IPS-NIHi7 (cell line): ENCODE measurements at regions not wholly inside any gene's neighbourhood (a gene's known extent, or its start where the extent isn't known, plus 50 kb on each side); places are given as distances from the start of the nearest gene placed in this dataset.
"Not testable (repeated sequence)": the region's sequence is repeated elsewhere in the genome, so short reads cannot be mapped to it uniquely, and the experiment has no call there.

ENCODE experiments used
- DNase-seq: peaks from one replicate; pipeline ENCODE4 v3.0.0; 2012; ENCODE audit warnings: mixed read lengths; ENCODE audit errors: extremely low spot score

DNA sequence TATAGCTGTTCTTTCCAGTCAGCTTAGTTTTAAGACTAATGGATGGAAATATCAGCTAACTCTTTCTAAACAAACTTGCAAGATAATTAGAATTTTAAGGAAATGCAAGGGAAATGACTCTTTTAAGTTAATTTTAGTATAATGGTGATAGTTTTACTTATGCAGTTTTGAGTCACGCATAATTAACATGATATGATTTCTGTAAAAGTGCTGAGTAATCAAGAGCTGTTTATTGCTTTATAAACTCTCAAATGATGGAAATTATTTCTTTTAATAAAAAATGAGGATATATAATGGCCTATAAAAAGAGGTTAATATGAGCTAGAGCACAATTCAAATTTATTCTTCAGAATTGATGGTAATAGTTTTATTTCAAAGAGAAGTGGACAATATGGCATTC, 385.9 kb downstream of the GLUD2 start:
- no peak for DNase-seq

DNA sequence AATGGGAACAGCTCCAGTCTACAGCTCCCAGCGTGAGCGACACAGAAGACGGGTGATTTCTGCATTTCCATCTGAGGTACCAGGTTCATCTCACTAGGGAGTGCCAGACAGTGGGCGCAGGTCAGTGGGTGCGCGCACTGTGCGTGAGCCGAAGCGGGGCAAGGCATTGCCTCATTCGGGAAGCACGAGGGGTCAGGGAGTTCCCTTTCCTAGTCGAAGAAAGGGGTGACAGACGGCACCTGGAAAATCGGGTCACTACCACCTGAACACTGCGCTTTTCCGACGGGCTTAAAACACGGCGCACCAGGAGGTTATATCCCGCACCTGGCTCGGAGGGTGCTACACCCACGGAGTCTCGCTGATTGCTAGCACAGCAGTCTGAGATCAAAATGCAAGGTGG, 390.3 kb downstream of the GLUD2 start:
- not testable (repeated sequence) for DNase-seq

DNA sequence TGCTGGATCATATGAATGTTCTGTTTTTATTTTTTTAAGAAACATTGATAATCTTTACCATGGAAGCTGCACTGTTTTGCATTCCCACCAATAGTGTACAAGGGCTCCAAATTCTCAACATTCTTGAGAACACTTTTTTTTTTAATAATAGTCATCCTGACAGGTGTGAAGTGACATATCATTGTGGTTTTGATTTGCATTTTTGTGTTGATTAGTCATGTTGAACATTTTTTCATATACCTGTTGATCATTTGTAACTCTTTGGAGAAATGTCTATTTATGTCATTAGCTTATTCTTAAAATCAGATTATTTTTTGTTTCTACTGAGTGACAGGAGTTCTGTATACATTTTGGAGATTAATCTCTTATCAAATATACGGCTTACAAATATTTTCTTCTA, 408.5 kb downstream of the GLUD2 start:
- DNase-seq, result no peak

DNA sequence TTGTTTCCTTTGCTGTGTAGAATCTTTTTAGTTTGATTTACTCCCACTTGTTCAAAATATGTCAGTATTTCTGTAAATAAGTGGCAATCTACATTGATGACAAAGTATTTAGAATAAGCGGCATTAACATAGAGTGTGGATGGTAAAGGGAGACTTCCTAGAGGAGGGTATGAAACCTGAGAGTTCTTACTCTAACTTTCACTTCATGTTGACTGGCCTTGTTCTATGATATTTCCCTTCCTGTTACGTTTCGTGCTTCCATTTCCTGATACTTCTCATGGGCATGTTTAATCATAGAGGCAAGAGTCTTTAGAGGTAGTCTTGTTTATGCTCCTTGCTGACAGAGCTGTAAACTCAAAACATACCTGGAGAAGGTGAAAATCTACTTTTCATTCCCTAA, 408.9 kb downstream of the GLUD2 start:
- DNase-seq, result no peak

DNA sequence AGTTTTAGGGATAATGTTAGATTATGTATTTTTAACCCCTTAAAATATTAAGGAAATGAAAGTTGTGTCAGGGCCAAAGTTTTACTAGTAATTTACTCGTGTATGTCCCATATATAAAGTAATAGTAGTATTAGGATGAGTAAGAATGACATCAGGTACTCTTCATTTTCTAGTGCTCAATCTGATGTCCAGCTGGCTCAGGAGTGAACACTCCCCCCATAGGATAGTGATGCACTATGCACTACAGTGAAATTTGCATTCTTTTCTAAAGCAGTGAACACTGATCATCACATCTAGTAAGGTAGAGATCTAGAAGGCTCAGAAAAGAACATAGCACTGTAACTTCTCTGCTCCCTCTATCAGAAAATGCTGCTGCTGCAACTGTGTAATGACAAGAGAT, 409.7 kb downstream of the GLUD2 start:
- no peak for DNase-seq

DNA sequence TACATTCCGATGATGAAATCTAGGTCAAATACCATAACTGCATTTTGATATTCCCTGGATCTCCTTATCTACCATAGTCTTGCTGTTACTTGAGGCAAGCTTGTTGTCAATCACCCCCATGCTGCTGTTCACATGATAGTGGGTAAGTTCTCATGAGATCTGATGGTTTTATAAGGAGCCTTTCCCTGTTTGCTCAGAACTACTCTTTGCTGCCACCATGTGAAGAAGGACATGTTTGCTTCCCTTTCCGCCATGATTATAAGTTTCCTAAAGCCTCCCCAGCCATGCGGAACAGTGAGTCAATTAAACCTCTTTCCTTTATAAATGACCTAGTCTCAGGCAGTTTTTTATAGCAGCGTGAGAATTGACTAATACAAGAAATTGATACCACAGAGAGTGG, 432.0 kb downstream of the GLUD2 start:
- peak; percentile 8 for DNase-seq

DNA sequence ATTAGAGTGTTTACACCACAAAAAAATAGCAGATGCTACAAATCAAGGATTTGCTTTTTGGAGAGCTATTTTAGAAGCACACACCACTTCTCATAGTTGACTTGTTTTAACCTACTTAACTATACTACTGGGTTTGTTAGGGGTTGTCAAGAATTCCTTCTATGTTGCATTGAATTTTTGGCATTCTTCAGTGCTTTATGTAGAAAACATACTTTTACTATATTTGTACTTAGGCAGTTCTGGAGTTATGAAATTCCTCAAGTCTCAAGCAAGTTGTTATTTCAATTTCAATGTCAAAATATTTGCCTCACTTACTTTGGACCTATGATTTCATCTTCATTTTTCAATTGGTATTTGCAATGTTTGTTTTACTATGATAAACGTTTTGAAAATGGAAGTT, 449.6 kb downstream of the GLUD2 start:
- no peak for DNase-seq

DNA sequence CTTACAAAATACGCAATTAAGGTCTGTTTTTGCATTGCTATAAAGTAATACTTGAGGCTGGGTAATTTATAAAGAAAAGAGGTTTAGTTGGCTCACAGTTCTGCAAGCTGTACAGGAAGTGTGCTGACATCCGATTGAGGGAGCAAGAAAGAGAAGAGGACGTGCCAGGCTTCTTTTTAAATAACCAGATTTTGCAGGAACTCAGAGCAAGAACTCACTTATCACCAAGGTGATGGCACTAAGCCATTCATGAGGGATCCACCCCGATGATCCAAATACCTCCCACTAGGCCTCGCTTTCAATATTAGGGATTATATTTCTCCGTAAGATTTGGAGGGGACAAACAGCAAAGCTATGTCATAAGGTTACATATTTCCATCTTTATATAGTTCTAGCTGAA, 456.7 kb downstream of the GLUD2 start:
- DNase-seq, result no peak

DNA sequence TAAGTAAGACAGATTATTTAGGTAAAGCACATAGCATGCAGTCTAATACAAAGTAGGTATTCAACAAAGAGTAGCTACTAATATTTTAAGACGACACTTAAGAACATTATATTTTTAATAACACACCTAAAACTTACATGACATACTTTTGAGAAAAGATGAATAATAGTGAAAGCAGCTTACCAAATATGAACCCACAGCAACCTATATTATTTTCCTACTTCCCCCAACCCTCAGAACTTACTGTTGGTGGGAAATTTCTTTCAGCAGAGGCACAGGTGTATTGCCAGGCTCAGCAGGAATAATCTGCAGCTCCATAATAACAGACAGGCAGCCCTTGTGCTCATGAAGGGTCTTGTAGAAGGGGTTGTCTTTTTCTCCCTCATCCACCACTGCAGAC, 498.9 kb downstream of the GLUD2 start:
- DNase-seq, result no peak

DNA sequence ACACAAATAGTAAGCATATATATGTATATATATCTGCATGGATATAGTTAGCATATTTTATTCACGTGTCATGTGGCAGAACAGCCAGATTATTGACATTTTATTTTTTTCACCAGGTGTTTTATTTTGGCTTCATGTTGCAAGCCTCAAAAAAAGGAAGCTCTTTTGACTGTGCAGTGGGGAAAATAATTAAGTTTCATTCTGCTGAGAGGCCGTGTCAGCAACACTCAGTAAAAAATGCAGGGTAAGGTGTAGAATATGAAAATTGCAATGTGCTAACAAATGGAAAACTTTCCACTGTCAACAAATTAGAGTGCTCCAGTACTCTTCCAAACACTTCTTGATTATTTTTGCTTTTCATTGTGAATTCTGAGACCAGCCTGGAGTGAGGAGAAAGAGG, 511.5 kb downstream of the GLUD2 start:
- DNase-seq, result no peak

DNA sequence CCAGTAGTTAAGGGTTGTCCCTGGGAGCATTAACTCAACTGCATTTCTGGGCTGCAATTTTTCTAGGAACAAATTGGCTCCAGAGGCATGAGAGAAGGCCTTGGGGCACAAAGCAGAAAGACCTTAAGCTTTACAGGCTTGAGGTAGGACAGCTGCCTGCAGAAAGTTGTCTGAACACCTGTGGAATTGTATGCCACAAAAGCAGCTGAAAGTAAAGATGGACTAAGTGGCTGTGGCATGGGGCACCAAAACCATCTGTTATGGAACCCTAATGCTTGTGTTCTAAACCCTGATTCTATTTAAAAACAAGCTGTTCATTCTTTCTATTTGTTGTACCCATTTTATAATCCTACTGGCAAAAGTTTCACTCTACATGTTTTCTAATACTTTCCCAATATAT, 515.2 kb downstream of the GLUD2 start:
- no peak for DNase-seq

DNA sequence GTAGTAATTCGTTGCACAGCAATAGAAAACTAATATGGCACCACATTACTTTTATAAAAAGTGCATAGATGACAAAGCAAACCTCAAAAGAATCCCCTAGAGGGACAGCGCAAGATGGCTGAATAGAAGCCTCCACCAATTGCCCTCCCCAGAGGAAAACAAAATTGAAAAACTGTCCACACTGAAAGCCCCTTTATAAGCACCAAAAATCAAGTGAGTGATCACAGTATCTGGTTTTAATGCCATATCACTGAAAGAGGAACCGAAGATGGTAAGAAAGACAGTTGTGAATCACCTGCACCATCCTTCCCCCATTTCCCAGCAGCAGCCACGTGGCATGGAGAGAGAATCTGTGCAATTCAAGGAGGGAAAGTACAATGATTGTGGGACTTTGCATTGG, 522.2 kb downstream of the GLUD2 start:
- no peak for DNase-seq

DNA sequence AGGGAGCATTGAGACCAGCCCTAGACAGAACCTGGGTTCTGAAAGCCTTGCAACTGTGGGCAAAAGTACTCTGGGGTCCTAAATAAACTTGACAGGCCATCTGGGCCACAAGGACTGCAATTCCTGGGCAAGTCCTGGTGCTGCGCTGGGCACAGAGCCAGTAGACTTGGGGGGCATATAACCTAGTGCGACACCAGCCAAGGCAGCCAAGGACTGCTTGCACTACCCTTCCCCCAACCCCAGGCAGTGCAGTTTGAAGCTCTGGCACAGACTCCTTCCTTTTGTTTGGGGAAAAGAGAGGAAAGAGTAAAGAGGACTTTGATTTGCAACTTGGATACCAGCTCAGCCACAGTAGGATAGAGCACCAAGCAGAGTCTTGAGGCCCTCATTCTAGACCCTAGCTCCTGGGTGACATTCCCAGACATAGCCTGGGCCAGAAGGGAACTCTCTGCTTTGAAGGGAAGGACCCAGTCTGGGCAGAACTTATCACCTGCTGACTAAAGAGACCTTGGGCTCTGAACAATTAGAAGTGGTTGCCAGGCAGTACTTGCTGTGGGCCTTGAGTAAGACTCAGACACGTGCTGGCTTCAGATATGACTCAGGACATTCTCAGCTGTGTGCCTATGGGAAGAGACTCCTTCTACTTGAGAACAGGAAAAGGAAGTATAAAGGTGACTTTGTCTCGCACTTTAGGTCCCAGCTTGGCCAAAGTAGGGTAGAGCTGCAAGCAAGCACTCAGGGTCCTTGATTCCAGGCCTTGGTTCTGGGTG, 522.8 kb downstream of the GLUD2 start:
- DNase-seq, result no peak

DNA sequence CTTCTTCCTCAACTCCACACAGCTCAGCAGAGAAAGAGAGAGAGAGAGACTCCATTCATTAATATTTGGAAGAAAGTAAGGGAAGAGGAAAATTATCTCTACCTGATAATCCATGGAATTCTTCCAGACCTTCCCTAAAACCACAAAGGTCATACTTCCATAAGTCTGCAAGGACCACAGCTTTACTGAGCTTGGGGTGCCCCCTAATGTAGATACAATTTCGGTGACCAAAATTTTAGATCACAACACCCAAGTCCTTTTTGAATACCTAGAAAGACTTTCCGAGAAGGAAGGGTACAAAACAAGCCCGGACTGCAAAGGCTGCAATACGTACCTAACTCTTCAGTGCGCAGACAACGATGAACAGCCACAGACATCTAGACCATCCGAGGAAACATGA, 523.9 kb downstream of the GLUD2 start:
- DNase-seq, result no peak

DNA sequence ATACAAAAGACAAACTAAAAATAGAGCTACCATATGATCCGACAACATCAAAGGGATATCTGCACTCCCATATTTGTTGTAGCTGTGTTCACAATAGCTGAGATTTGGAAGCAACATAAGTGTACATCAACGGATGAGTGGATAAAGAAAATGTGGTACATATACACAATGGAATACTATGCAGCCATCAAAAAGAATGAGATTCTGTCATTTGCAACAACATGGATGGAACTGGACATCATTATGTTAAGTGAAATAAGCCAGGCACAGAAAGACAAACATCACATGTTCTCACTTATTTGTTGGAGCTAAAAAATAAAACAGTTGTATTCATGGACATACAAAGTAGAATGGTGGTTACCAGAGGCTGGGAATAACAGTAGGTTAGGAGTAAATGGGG, 527.0 kb downstream of the GLUD2 start:
- DNase-seq, result not testable (repeated sequence)

DNA sequence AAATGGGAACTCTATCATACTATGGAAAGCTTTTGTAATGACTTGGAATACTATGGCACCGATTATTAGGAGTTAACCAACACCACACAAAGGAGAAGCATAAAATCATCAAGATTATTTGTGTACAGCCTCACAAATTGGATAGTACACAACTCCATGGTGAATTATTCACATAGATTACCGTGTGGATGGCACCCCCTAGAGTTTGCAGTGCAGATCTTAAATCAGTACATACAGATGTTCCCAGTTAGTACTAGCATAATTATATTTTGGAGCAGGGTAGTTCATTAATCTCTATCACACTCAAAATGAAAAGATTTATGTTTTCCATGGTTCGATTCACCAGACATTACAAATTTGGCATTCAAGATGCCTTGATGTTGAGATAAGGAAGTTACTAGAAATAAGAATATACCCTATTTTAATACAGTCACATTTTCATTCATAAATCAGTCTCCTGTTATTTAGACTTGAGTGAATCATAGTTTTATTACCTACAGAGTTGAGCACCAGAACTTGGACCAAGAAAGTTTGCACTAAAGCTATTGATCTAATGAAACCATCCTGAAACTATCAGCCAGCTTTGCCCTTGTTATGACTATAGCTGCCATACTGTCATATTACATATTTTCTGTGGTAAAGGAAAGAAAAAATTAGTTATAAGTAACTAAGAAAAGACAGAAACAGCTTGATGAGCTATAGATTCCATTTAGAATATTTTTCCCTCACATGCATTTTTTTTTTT, 531.8 kb downstream of the GLUD2 start:
- no peak for DNase-seq

DNA sequence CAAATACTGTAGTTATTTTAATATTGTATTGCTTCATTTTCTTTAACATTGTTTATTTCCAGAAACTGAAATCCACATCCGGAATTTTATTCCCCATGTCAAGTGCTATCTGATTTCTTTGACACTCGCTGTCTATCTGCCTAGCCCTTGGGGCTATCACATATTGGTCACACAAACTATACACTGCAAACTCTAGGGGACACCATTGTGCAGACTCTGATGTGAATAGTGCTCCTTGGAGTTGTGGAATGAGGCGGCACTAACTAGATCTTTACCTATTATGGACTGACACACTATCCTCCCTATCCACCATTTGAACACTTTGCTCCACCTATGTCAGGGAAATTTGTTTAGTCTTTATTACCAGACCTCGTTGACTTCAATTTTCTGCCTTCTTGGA, 534.5 kb downstream of the GLUD2 start:
- no peak for DNase-seq

DNA sequence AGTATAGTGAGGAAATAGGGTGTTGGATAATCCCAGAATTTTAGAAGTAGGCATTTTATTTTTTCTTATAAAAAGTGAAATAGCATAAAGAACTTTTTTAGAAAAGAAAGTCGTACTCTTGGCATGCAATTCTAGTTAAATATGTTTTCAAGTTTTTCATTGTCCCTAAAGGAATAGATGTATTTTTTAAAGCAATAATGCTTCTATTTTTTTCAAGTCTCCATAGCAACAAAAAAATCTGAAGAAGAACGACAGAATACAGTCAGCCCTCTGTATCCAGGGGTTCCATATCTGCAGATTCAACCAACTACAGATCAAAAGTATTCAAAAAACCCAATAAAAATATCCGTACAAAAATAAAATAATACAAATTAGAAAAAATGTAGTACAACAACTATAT, 538.2 kb downstream of the GLUD2 start:
- DNase-seq, result no peak

DNA sequence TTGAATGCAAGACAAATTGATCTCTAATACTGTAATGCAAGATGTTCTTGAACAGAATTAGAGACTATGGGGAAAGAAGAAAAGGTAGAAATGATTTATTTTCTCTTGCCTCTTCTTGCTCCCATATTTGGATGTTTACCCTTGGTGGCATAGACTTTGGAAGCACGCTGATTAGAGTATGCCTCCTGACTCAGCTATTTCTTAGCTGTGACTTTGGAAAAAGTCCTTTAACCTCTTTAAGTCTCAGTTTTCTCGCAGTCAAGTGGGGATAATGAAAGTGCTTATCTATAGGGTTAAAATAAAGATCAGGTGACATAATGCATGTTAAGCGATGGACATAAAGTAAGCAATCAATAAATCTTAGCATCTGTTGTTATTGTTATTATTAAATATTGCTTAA, 545.5 kb downstream of the GLUD2 start:
- no peak for DNase-seq

DNA sequence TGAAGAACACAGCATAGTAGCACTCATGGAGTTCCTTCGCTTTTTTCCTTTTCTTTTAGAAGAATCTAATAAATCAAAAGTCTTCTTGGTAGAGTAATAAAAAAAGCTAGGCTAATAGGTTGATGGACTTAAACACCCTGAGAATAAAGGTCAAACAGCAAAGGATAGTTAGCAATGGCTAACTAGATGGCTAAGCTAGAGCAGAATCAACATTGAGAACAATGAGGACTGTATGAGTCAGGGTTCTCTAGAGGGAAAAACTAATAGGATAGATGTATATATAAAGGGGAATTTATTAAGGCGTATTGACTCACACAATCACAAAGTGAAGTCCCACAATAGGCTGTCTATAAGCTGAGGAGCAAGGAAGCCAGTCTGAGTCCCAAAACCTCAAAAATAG, 550.9 kb downstream of the GLUD2 start:
- DNase-seq, result no peak

DNA sequence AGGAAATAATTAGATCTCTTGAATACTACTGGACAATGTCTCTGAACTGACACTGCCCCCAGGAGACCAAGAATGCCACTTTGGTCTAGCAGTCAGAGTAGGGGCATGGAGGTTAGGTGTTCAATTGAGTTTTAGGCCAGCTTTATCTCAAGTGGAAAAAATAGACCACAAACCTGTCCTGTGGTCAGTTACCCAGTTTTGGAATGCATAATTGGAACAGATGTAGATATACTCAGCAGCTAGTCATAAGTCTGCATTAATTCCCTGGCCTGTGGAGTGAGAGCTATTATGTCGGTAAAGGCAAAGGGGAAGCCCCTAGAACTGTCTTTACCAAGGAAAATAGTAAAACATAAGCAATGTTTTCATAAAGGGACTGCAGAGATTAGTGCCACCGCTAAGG, 587.7 kb downstream of the GLUD2 start:
- DNase-seq, result no peak

DNA sequence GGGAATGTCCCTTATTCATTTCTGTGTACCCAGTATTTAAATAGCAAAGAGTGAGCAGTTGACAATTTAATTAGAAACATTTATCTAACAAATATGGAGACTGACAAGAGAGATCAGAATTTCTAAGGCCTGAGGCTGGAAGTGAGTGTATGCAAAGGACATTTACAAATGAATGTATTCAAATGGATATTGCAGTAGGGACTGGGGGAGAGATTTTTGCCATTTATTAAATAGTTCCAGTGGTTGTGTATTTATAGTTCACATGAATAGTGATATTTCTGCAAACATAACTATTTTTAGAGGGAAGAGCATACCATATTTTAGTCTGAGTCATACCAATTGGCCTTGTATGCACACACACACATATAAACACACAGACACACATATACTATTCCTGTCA, 592.4 kb downstream of the GLUD2 start:
- DNase-seq, result no peak

DNA sequence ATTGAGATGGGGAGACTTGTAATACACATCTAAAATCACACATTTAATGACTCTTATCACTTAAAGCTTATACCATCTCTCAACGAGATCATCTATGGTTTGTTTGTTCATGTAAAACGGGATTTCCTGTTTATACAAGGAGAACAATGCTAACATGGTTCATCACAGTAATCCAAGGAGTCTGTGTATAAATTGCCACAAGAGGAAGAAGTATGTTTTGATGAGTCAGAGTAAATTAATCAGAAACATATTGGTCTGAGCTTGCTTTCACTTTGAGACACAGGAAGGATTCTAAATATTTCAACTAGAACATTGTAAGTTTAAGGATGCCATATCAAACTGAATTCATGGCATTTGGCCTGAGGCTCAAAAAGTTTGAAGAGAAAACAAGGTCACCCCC, 594.1 kb downstream of the GLUD2 start:
- no peak for DNase-seq

DNA sequence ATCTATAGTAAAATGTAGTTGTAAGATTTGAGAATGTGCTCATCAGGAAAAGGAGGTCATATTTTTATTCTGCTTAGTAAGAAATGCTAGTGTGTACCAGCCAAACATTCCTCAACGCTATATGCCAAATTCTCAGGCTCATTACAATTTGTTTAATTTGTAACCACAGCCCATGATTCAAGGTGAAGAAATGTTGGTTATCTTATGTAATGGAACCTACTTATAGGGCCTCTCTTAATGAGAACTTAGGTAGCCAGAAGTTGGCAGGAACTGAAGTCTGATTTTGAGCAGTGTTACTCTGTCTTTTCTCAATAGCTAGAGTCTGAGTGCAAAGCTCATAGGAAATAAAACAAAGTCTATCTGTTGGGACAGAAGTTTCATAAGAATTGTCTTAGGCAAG, 595.0 kb downstream of the GLUD2 start:
- DNase-seq, result no peak
